PC-3 (cell line): ENCODE measurements at regions not wholly inside any gene's neighbourhood (a gene's known extent, or its start where the extent isn't known, plus 50 kb on each side); places are given as distances from the start of the nearest gene placed in this dataset.

Experiments used
- ATAC-seq: fragments of 200-7000 bp; cut with Tn5 transposase; 2 replicates; pipeline ENCODE4 v1.9.1; 2020; ENCODE audit warnings: mild to moderate bottlenecking, moderate library complexity
- BruUV-seq: library from RNA; stranded (reverse); fragments of 400-500 nt; replicated peaks from 2 replicates; lab custom pipeline; 2021; lab: Mats Ljungman, UMichigan
- CTCF ChIA-PET: fragments of 300-600 bp; sonication (Branson Sonifier 250); formaldehyde crosslinking; loops from one replicate; lab custom pipeline; 2022; ENCODE audit warnings: antibody characterized with exemption; lab: Charles Lee
- POLR2A ChIA-PET: fragments of 300-600 bp; sonication (Branson Sonifier 250); formaldehyde crosslinking; loops from one replicate; lab custom pipeline; 2022; ENCODE audit warnings: antibody characterized with exemption; ENCODE audit not compliant: unreplicated experiment; lab: Charles Lee
- DNase-seq: peaks from one replicate; pipeline ENCODE4 v3.0.0-alpha.2; 2015
- H2AFZ ChIP-seq: fragments of 300-600 bp; sonication (generic); 2 replicates; pipeline ENCODE4 v1.6.0; 2016; ENCODE audit warnings: antibody characterized with exemption, low read length
- H3F3A ChIP-seq: fragments of 300-600 bp; sonication (generic); one replicate; pipeline ENCODE4 v1.6.0; 2017; ENCODE audit warnings: antibody characterized with exemption, low read length, control low read depth, mild to moderate bottlenecking; ENCODE audit not compliant: unreplicated experiment
- H3K27ac ChIP-seq: fragments of 300-600 bp; sonication (generic); 2 replicates; pipeline ENCODE4 v1.5.1; 2016; ENCODE audit warnings: mild to moderate bottlenecking, low read length
- H3K27me3 ChIP-seq: fragments of 300-600 bp; sonication (generic); 2 replicates; pipeline ENCODE4 v1.6.1; 2016; ENCODE audit warnings: low read length, mixed read lengths
- H3K36me3 ChIP-seq: fragments of 300-600 bp; sonication (generic); 2 replicates; pipeline ENCODE4 v1.6.1; 2016; ENCODE audit warnings: low read depth, mixed run types, low read length, mixed read lengths
- H3K4me1 ChIP-seq: fragments of 300-600 bp; sonication (generic); 2 replicates; pipeline ENCODE4 v1.5.1; 2016; ENCODE audit warnings: low read length; ENCODE audit not compliant: insufficient read depth
- H3K4me2 ChIP-seq: fragments of 300-600 bp; sonication (generic); 2 replicates; pipeline ENCODE4 v1.6.0; 2016; ENCODE audit warnings: low read length
- H3K4me3 ChIP-seq: fragments of 300-600 bp; sonication (generic); 2 replicates; pipeline ENCODE4 v1.5.1; 2016; ENCODE audit warnings: mild to moderate bottlenecking, low read length, mixed read lengths
- H3K79me2 ChIP-seq: fragments of 300-600 bp; sonication (generic); 2 replicates; pipeline ENCODE4 v1.6.1; 2017; ENCODE audit warnings: low read length, mixed read lengths
- H3K9ac ChIP-seq: fragments of 300-600 bp; sonication (generic); 2 replicates; pipeline ENCODE4 v1.6.0; 2016; ENCODE audit warnings: mild to moderate bottlenecking, low read length
- H3K9me2 ChIP-seq: fragments of 300-600 bp; sonication (generic); replicated peaks from 2 replicates; pipeline ENCODE4 v1.6.1; 2016; ENCODE audit warnings: mixed run types, low read length, mixed read lengths
- H3K9me3 ChIP-seq: fragments of 300-600 bp; sonication (generic); 2 replicates; pipeline ENCODE4 v1.6.1; 2016; ENCODE audit warnings: low read length, mixed read lengths
- H4K20me1 ChIP-seq: fragments of 300-600 bp; sonication (generic); 2 replicates; pipeline ENCODE4 v1.6.1; 2016; ENCODE audit warnings: low read length, mixed read lengths
- EZH2 ChIP-seq: fragments of 300-600 bp; sonication (generic); IDR thresholded peaks from one replicate; pipeline ENCODE4 v1.6.1; 2017; ENCODE audit warnings: antibody characterized with exemption, mild to moderate bottlenecking, low read length; ENCODE audit not compliant: unreplicated experiment
- EZH2phosphoT487 ChIP-seq: fragments of 300-600 bp; sonication (generic); IDR thresholded peaks from 2 replicates; pipeline ENCODE4 v1.6.1; 2018; ENCODE audit warnings: mild to moderate bottlenecking, antibody characterized with exemption, low read length, borderline replicate concordance
- intact Hi-C: fragments of 100-400 bp; cut with micrococcal nuclease; formaldehyde crosslinking; loops from 2 replicates; pipeline ENCODE4 v1.9.0; 2023
- TF ChIP-seq, protein P1 (sequence below): fragments of 300-600 bp; sonication (generic); conservative IDR thresholded peaks from 2 replicates; pipeline ENCODE4 v1.5.1; 2017; ENCODE audit warnings: antibody characterized with exemption, low read depth, mild to moderate bottlenecking, low read length

DNA sequence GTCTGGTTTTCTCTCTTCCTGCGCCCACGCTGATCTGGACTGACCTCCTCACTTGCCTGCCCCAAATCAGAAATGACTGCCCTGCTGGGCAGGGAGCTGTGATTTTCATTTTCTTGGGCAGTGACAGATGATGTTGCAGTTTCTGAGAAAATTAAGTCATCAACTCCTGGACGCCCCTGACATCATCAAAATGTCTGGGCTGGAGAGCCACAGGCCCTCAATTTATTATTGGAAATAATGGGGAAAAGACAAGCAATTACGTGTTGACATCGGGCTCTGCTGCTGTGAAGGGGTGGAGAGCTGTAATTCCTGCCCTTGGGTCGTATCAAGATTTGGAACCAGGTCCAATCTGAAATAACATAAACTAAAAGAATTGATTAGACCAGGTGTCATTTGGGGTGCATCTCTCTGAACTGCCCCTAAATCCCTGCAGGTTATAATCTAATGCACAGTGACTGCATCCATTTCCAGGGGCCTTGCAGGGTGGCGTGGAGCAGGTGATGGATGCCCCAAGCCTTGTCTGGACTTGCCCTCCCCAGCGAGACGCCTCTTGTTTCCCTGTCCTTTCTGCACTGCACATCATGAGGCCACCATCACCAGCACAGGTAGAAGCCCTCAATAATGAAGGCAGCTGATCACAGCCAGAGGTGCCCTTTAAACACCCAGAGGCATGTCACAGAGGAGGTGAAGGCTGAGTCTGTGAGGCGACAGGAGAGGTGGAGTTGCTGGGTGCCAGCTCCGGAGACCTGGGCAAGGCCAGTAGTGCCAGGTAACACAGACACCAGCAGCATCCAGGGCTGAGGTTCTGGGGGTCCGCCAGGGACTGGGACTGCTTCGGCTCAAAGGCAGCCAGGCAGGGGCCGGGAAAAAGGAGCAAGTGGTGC, 98.7 kb downstream of the HTR5A start:
- intact Hi-C loops, result loop anchor here (10.0 kb wide), 1 partner anchor 164 kb away; the partner anchor contains the start of gene PAXIP1
- no peak for TF ChIP-seq EZH2
- TF ChIP-seq EZH2phosphoT487, result no peak
- TF ChIP-seq, protein P1, sequence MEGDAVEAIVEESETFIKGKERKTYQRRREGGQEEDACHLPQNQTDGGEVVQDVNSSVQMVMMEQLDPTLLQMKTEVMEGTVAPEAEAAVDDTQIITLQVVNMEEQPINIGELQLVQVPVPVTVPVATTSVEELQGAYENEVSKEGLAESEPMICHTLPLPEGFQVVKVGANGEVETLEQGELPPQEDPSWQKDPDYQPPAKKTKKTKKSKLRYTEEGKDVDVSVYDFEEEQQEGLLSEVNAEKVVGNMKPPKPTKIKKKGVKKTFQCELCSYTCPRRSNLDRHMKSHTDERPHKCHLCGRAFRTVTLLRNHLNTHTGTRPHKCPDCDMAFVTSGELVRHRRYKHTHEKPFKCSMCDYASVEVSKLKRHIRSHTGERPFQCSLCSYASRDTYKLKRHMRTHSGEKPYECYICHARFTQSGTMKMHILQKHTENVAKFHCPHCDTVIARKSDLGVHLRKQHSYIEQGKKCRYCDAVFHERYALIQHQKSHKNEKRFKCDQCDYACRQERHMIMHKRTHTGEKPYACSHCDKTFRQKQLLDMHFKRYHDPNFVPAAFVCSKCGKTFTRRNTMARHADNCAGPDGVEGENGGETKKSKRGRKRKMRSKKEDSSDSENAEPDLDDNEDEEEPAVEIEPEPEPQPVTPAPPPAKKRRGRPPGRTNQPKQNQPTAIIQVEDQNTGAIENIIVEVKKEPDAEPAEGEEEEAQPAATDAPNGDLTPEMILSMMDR, result no peak

DNA sequence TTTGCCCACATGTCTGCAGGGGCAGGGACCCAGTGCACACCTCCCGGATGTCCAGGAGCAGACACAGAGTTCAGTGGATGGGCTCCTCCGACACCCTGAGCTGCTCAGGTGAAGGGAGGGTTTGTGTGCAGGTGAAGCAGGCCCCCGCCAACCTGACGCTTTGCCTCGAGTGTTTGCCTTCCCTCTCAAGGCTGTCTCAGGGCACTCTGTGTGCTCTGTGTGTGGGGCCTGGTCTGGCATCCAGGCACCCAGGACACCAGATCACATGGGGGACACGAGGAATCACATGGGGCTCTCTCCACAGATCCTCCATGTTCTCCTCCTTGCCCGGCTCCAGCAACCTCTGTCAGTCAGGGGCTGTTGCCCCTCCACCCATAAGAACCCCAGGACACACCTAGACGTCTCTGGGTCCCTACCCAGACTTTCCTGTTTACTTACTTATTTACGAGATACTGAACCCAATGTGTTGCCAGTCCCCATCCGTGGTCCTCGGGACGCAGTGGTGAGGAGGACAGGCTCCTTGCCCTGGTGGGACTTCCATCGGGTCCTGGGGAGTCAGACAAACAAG, 99.5 kb downstream of the HTR5A start:
- POLR2A ChIA-PET, result no interaction called here
- DNase-seq (no peak), ATAC-seq (no peak)
- TF ChIP-seq, protein P1, result no peak
- no peak for TF ChIP-seq EZH2
- TF ChIP-seq EZH2phosphoT487, result no peak
- peaks cover 4% of the 10 kb centered on the region; the same call in 1 of the 2 replicates for H3K4me1 ChIP-seq
- no peak overlapping the region for H3K9ac ChIP-seq
- H3K9me3 ChIP-seq, result no peaks in the 10 kb centered on the region
- no peak overlapping the region for H3K27ac ChIP-seq
- H3K36me3 ChIP-seq, result no peaks in the 10 kb centered on the region
- intact Hi-C loops, result loop anchor here (10.0 kb wide), 1 partner anchor 165 kb away; the partner anchor contains the start of gene PAXIP1
- peak overlapping the region; percentile 42; the same call in 1 of the 2 replicates for H2AFZ ChIP-seq
- peaks cover 35% of the 10 kb centered on the region for H3K27me3 ChIP-seq
- peak overlapping the region; percentile 39 for H3K4me2 ChIP-seq
- BruUV-seq, result no TSS peak
- H3F3A ChIP-seq, result no peaks in the 10 kb centered on the region
- H4K20me1 ChIP-seq, result no peaks in the 10 kb centered on the region
- H3K79me2 ChIP-seq, result no peaks in the 10 kb centered on the region
- no peak overlapping the region for H3K4me3 ChIP-seq
- CTCF ChIA-PET, result no interaction called here
- no peaks in the 10 kb centered on the region for H3K9me2 ChIP-seq

More for the DNA sequence above, 98.7 kb downstream of the HTR5A start:
- no peaks in the 10 kb centered on the region for H3K9me2 ChIP-seq
- H4K20me1 ChIP-seq, result no peaks in the 10 kb centered on the region
- no peak for ATAC-seq
- no peaks in the 10 kb centered on the region for H3F3A ChIP-seq
- H3K27me3 ChIP-seq, result peaks cover 43% of the 10 kb centered on the region
- ChIA-PET CTCF (no interaction called here), POLR2A (no interaction called here)
- no peak overlapping the region for H3K9ac ChIP-seq
- BruUV-seq, result no TSS peak
- peaks cover 4% of the 10 kb centered on the region; the same call in 1 of the 2 replicates for H3K4me1 ChIP-seq
- H3K27ac ChIP-seq, result no peak overlapping the region
- DNase-seq, result no peak
- no peaks in the 10 kb centered on the region for H3K9me3 ChIP-seq
- no peak overlapping the region for H3K4me2 ChIP-seq
- H3K36me3 ChIP-seq, result no peaks in the 10 kb centered on the region
- no peak overlapping the region for H3K4me3 ChIP-seq
- H3K79me2 ChIP-seq, result no peaks in the 10 kb centered on the region
- no peak overlapping the region for H2AFZ ChIP-seq

DNA sequence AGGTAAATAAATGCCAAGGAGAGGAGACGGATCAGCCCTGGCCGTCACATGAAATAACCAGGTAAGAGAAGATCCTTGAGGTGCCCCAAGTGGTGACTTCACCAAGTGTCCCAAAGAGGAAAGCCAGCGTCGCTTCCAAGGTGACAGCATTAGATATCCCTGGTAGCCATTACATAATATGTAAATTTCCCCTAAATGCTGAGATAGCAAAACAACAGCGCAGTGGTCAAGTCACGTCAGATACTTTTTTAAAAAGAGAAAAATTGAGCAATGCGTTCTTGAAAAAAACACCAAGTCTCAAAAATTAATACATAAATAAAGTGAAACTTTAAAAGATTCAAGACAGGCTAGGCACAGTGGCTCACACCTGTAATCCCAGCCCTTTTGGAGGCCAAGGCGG, 100.2 kb downstream of the HTR5A start:
- DNase-seq (no peak), ATAC-seq (no peak)
- Histone ChIP-seq H2AFZ (no peak overlapping the region), H3K36me3 (no peaks in the 10 kb centered on the region), H3K27me3 (peaks cover 28% of the 10 kb centered on the region), H3K4me3 (no peak overlapping the region), H3F3A (no peaks in the 10 kb centered on the region), H3K4me1 (peaks cover 4% of the 10 kb centered on the region; the same call in 1 of the 2 replicates), H3K9me3 (no peaks in the 10 kb centered on the region), H3K9ac (no peak overlapping the region), H3K27ac (no peak overlapping the region), H4K20me1 (no peaks in the 10 kb centered on the region), H3K79me2 (no peaks in the 10 kb centered on the region), H3K4me2 (peak overlapping the region; percentile 39), H3K9me2 (no peaks in the 10 kb centered on the region)
- CTCF ChIA-PET, result no interaction called here
- POLR2A ChIA-PET, result no interaction called here
- TF ChIP-seq, protein P1, result no peak
- TF ChIP-seq EZH2 (no peak), EZH2phosphoT487 (no peak)
- BruUV-seq, result no TSS peak
- intact Hi-C loops, result no loop called here
